ENCODE measurements at regions not wholly inside any gene's neighbourhood (a gene's known extent, or its start where the extent isn't known, plus 50 kb on each side); places are given as distances from the start of the nearest gene placed in this dataset.

DNA sequence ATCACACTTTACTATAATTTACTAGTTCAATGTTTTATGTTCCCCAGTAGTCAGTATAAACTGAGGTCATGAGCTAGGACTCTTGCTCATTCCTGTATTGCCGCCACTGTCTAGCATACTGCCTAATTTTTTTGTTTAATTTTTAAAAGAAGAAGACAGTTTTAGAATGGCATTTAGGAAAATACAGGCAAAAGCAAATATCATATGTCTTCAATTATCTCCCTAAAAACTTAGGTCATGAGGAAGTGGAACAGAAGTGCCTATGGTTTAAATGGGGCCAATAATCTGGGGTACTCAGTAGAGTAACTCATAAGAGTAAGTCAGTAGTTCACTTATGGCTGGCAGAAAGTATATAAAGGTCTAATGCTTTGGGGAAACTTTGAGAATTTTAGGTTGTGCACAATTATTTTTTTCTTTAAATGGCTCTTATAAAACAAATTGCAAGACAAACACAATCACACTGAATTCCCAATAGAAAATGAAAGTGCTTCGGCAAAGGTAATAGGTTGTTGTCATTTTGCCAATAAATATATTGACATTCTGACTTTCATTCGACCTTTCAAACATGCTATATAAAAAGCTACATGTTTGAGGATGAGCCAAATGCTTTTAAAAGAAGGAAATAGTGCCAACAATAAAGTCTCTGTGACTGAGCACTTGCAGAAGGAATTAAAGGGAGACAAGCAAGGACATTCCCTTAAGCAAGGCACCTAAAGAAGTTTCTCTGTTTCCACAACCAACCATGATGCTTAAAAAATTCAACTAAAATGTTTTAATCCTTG is 390.1 kb downstream of the PDGFC start:
- Histone ChIP-seq H3K27ac (no peak overlapping the region), H3K9me3 (no peaks in the 10 kb centered on the region), H3K4me3 (no peak overlapping the region), H3K36me3 (ENCODE audit: insufficient read depth in 1 of 2, low read depth in 1 of 2) (no peaks in the 10 kb centered on the region), H3K4me1 (peaks cover 12% of the 10 kb centered on the region), H3K27me3 (ENCODE audit: insufficient read depth in 3 of 3, low read length in 2 of 3) (no peaks in the 10 kb centered on the region)
- WGBS, 3 donors: 44 to 51% (median 46%) methylated on average over 3 of the region's 3 CpGs
- DNase-seq (no peak), ATAC-seq (no peak)
- TF ChIP-seq, protein P1, sequence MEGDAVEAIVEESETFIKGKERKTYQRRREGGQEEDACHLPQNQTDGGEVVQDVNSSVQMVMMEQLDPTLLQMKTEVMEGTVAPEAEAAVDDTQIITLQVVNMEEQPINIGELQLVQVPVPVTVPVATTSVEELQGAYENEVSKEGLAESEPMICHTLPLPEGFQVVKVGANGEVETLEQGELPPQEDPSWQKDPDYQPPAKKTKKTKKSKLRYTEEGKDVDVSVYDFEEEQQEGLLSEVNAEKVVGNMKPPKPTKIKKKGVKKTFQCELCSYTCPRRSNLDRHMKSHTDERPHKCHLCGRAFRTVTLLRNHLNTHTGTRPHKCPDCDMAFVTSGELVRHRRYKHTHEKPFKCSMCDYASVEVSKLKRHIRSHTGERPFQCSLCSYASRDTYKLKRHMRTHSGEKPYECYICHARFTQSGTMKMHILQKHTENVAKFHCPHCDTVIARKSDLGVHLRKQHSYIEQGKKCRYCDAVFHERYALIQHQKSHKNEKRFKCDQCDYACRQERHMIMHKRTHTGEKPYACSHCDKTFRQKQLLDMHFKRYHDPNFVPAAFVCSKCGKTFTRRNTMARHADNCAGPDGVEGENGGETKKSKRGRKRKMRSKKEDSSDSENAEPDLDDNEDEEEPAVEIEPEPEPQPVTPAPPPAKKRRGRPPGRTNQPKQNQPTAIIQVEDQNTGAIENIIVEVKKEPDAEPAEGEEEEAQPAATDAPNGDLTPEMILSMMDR (IDR thresholded peaks at IDR 0.05): no peak
- intact Hi-C loops (cut with DNase I): no loop called here

DNA sequence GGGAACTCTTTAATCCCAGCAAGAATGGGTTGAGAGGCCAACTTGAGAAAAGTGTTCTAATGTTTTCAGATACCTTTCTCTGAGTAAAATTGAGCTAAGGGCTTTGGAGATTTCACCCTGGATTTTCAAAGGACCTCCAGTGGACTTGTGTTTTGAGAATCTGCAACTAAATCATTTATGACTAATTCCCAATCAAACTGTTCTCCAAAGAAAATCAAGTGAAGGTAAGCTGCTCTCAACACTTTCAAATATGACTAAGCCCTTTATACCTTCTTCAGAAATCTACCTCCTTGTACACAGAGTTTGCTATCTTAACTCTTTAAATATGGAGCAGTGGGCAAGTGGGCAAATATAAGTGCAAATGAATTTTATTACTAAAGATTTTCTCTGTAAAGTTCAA is 392.9 kb downstream of the PDGFC start:
- intact Hi-C loops (cut with DNase I): no loop called here
- Histone ChIP-seq H3K27me3 (ENCODE audit: insufficient read depth in 3 of 3, low read length in 2 of 3) (no peaks in the 10 kb centered on the region), H3K36me3 (ENCODE audit: insufficient read depth in 1 of 2, low read depth in 1 of 2) (no peaks in the 10 kb centered on the region), H3K4me3 (no peak overlapping the region), H3K9me3 (no peaks in the 10 kb centered on the region), H3K27ac (no peak overlapping the region), H3K4me1 (peaks cover 7% of the 10 kb centered on the region)
- ATAC-seq: no peak
- TF ChIP-seq, protein P1 (IDR thresholded peaks at IDR 0.05): no peak
- DNase-seq: no peak

DNA sequence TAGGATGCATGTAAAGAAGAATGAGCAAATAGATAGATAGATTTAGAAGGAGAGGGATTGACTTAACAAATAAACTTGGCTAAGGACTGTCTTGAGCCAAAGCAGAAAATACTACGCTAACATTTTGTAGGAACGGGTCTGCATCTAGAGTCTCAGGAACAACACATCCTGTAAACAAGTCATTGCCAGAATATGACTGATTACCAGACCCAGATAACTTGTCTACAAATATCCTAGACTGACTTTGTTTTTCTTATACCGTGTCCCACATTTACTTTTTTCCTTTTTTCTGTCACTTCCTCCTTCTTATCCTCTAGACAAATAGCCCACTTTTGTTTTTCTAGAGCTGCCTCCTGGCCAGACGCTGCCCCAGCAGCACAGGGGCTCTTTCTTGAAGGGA is 393.6 kb downstream of the PDGFC start:
- intact Hi-C loops (cut with DNase I): no loop called here

DNA sequence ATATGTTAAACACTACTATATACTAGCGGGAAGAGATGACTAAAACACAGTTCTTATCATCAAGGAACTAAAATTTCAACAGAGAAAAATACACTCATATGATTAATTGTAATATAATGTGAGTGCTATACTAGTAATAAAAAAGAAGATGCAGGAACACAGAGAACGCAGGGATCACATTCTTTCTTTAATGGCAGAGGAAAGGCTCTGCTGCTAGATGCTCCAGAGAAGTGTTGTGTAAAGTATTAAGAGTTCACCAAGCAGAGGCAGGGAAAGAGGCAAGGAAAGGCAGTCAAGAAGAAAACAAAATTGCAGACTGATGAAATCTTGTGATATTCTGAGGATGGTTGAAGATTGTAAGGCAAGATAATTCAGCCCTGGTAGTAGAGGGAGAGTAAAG is 394.7 kb downstream of the PDGFC start:
- TF ChIP-seq, protein P1 (IDR thresholded peaks at IDR 0.05): no peak
- Histone ChIP-seq H3K27ac (no peak overlapping the region), H3K27me3 (ENCODE audit: insufficient read depth in 3 of 3, low read length in 2 of 3) (no peaks in the 10 kb centered on the region), H3K9me3 (no peaks in the 10 kb centered on the region), H3K4me3 (no peak overlapping the region), H3K36me3 (ENCODE audit: insufficient read depth in 1 of 2, low read depth in 1 of 2) (no peaks in the 10 kb centered on the region), H3K4me1 (no peaks in the 10 kb centered on the region)
- 80 to 89% (median 84%) methylated on average over 2 of the region's 2 CpGs for WGBS, 3 donors
- no peak for DNase-seq
- ATAC-seq: no peak
- intact Hi-C loops (cut with DNase I): no loop called here

More for the DNA sequence above, 393.6 kb downstream of the PDGFC start:
- Histone ChIP-seq H3K27ac (no peak overlapping the region), H3K9me3 (no peaks in the 10 kb centered on the region), H3K4me1 (peaks cover 3% of the 10 kb centered on the region), H3K4me3 (no peak overlapping the region), H3K36me3 (ENCODE audit: insufficient read depth in 1 of 2, low read depth in 1 of 2) (no peaks in the 10 kb centered on the region), H3K27me3 (ENCODE audit: insufficient read depth in 3 of 3, low read length in 2 of 3) (no peaks in the 10 kb centered on the region)
- ATAC-seq: no peak
- TF ChIP-seq, protein P1 (IDR thresholded peaks at IDR 0.05): no peak
- DNase-seq: no peak
- 67 to 70% (median 68%) methylated on average over 4 of the region's 4 CpGs for WGBS, 3 donors
